Right renal pelvis (tissue), 4 donors: ENCODE measurements at regions not wholly inside any gene's neighbourhood (a gene's known extent, or its start where the extent isn't known, plus 50 kb on each side); places are given as distances from the start of the nearest gene placed in this dataset.
"Not testable (repeated sequence)": the region's sequence is repeated elsewhere in the genome, so short reads cannot be mapped to it uniquely, and the experiment has no call there.

Experiments
- DNase-seq, 4 donors: peaks; one replicate each; pipeline ENCODE4 v3.0.0-alpha.2; 2013; ENCODE audit warnings: low read depth in 4 of 4, low spot score in 3 of 4, missing footprints in 1 of 4

- no peak for DNase-seq
These were observed 191.2 kb downstream of the PALM2AKAP2 start for GRCh38 chr9:109971226-109971625.

- no peak for DNase-seq
These were observed 192.3 kb downstream of the PALM2AKAP2 start for GRCh38 chr9:109972026-109972882.

GRCh38 chr9:109973336-109973735, 193.3 kb downstream of the PALM2AKAP2 start:
- no peak for DNase-seq

- DNase-seq: no peak
These were observed 194.3 kb downstream of the PALM2AKAP2 start for GRCh38 chr9:109974143-109974917.

- no peak for DNase-seq
These were observed 194.9 kb downstream of the PALM2AKAP2 start for GRCh38 chr9:109974918-109975276.

- no peak for DNase-seq
These were observed 195.7 kb downstream of the PALM2AKAP2 start for GRCh38 chr9:109975574-109976295.

- no peak for DNase-seq
These were observed 196.3 kb downstream of the PALM2AKAP2 start for GRCh38 chr9:109976303-109976702.

- no peak for DNase-seq
These were observed 197.5 kb downstream of the PALM2AKAP2 start for GRCh38 chr9:109977521-109977920.

GRCh38 chr9:109981091-109981490, 201.1 kb downstream of the PALM2AKAP2 start:
- no peak for DNase-seq

GRCh38 chr9:109986521-109986991, 206.6 kb downstream of the PALM2AKAP2 start:
- no peak for DNase-seq

- DNase-seq: no peak
These were observed 209.3 kb downstream of the PALM2AKAP2 start for GRCh38 chr9:109989296-109989695.

GRCh38 chr9:109990541-109990940, 210.5 kb downstream of the PALM2AKAP2 start:
- DNase-seq: no peak

- DNase-seq: no peak
These were observed 212.3 kb downstream of the PALM2AKAP2 start for GRCh38 chr9:109992293-109992692.

GRCh38 chr9:109993250-109993978, 213.4 kb downstream of the PALM2AKAP2 start:
- DNase-seq: no peak

- no peak for DNase-seq
These were observed 213.8 kb downstream of the C9orf152 start for GRCh38 chr9:109994141-109994540.

GRCh38 chr9:109996936-109997580, 210.9 kb downstream of the C9orf152 start:
- no peak for DNase-seq

GRCh38 chr9:109997682-109998081, 210.3 kb downstream of the C9orf152 start:
- DNase-seq: no peak

GRCh38 chr9:110005521-110005920, 202.4 kb downstream of the C9orf152 start:
- not testable (repeated sequence) for DNase-seq

- no peak for DNase-seq
These were observed 201.3 kb downstream of the C9orf152 start for GRCh38 chr9:110006657-110007056.
